SU-DHL-6 (cell line): ENCODE measurements at regions not wholly inside any gene's neighbourhood (a gene's known extent, or its start where the extent isn't known, plus 50 kb on each side); places are given as distances from the start of the nearest gene placed in this dataset.

Source experiments
- CTCF ChIP-seq: fragments of 200-600 bp; sonication (generic); IDR thresholded peaks from one replicate; pipeline ENCODE4 v1.5.1; 2017; ENCODE audit warnings: antibody characterized with exemption, mild to moderate bottlenecking, low read length, moderate library complexity; ENCODE audit not compliant: insufficient read depth, poor library complexity, severe bottlenecking
- EZH2phosphoT487 ChIP-seq: fragments of 200-600 bp; sonication (generic), shearing (Covaris generic); conservative IDR thresholded peaks from 2 replicates; pipeline ENCODE4 v1.6.1; 2018; ENCODE audit warnings: mild to moderate bottlenecking, antibody characterized with exemption, low read length, moderate library complexity, mixed read lengths

GRCh38 chr20:16124491-16124890 is 448.8 kb downstream of the KIF16B start:
- no peak for TF ChIP-seq CTCF
- no peak for TF ChIP-seq EZH2phosphoT487
